T-helper 1 cell treated with Interleukin-12 subunit alpha and Interleukin-12 subunit beta and Interleukin-4 antibody, amounts not matched to agents 30 μg/mL and 1 μg/mL, for 36 hours (primary cell): ENCODE measurements at regions not wholly inside any gene's neighbourhood (a gene's known extent, or its start where the extent isn't known, plus 50 kb on each side); places are given as distances from the start of the nearest gene placed in this dataset.

Experiments used
- H3K27ac Mint-ChIP-seq: one replicate; pipeline ENCODE4 v1.8.0; 2021; ENCODE audit warnings: mild to moderate bottlenecking, mixed read lengths
- H3K27me3 Mint-ChIP-seq: one replicate; pipeline ENCODE4 v1.8.0; 2021; ENCODE audit warnings: low read depth, mixed read lengths
- H3K36me3 Mint-ChIP-seq: one replicate; pipeline ENCODE4 v1.8.0; 2021; ENCODE audit warnings: low read depth, mixed read lengths
- H3K4me1 Mint-ChIP-seq: one replicate; pipeline ENCODE4 v1.8.0; 2021; ENCODE audit warnings: low read depth, mixed read lengths
- H3K4me3 Mint-ChIP-seq: one replicate; pipeline ENCODE4 v1.8.0; 2021; ENCODE audit warnings: mild to moderate bottlenecking, moderate library complexity, mixed read lengths
- H3K9me3 Mint-ChIP-seq: one replicate; pipeline ENCODE4 v1.8.0; 2021; ENCODE audit warnings: mixed read lengths

GRCh38 chr22:49638001-49638400, 189.7 kb downstream of the BRD1 start:
- Mint-ChIP-seq H3K36me3 (peaks cover 2% of the 10 kb centered on the region), H3K27ac (no peak overlapping the region), H3K27me3 (no peaks in the 10 kb centered on the region), H3K4me3 (no peak overlapping the region), H3K4me1 (no peaks in the 10 kb centered on the region), H3K9me3 (no peaks in the 10 kb centered on the region)

- Mint-ChIP-seq H3K4me1 (no peaks in the 10 kb centered on the region), H3K27ac (no peak overlapping the region), H3K27me3 (no peaks in the 10 kb centered on the region), H3K9me3 (no peaks in the 10 kb centered on the region), H3K36me3 (peaks cover 2% of the 10 kb centered on the region), H3K4me3 (no peak overlapping the region)
Observed at GRCh38 chr22:49637255-49637760, 190.4 kb downstream of the BRD1 start.

- no peak overlapping the region for H3K4me3 Mint-ChIP-seq
- no peaks in the 10 kb centered on the region for H3K9me3 Mint-ChIP-seq
- peaks cover 2% of the 10 kb centered on the region for H3K36me3 Mint-ChIP-seq
- no peaks in the 10 kb centered on the region for H3K4me1 Mint-ChIP-seq
- H3K27ac Mint-ChIP-seq = no peak overlapping the region
- no peaks in the 10 kb centered on the region for H3K27me3 Mint-ChIP-seq
Observed at GRCh38 chr22:49636649-49637048, 191.0 kb downstream of the BRD1 start.

GRCh38 chr22:49636214-49636613, 191.5 kb downstream of the BRD1 start:
- H3K27ac Mint-ChIP-seq = no peak overlapping the region
- peaks cover 2% of the 10 kb centered on the region for H3K36me3 Mint-ChIP-seq
- no peaks in the 10 kb centered on the region for H3K27me3 Mint-ChIP-seq
- no peak overlapping the region for H3K4me3 Mint-ChIP-seq
- H3K4me1 Mint-ChIP-seq = no peaks in the 10 kb centered on the region
- H3K9me3 Mint-ChIP-seq = no peaks in the 10 kb centered on the region

GRCh38 chr22:49634006-49634772, 193.5 kb downstream of the BRD1 start:
- Mint-ChIP-seq H3K4me1 (no peaks in the 10 kb centered on the region), H3K27me3 (no peaks in the 10 kb centered on the region), H3K27ac (no peak overlapping the region), H3K4me3 (no peak overlapping the region), H3K9me3 (no peaks in the 10 kb centered on the region), H3K36me3 (peaks cover 2% of the 10 kb centered on the region)

GRCh38 chr22:49633010-49633324, 194.7 kb downstream of the BRD1 start:
- no peaks in the 10 kb centered on the region for H3K4me1 Mint-ChIP-seq
- no peak overlapping the region for H3K4me3 Mint-ChIP-seq
- H3K9me3 Mint-ChIP-seq = no peaks in the 10 kb centered on the region
- peaks cover 2% of the 10 kb centered on the region for H3K36me3 Mint-ChIP-seq
- no peak overlapping the region for H3K27ac Mint-ChIP-seq
- H3K27me3 Mint-ChIP-seq = no peaks in the 10 kb centered on the region

- Mint-ChIP-seq H3K27ac (no peak overlapping the region), H3K4me1 (no peaks in the 10 kb centered on the region), H3K36me3 (no peaks in the 10 kb centered on the region), H3K4me3 (no peak overlapping the region), H3K9me3 (no peaks in the 10 kb centered on the region), H3K27me3 (no peaks in the 10 kb centered on the region)
Observed at GRCh38 chr22:49632199-49633009, 195.3 kb downstream of the BRD1 start.

GRCh38 chr22:49630448-49630946, 197.2 kb downstream of the BRD1 start:
- Mint-ChIP-seq H3K27ac (no peak overlapping the region), H3K9me3 (no peaks in the 10 kb centered on the region), H3K27me3 (no peaks in the 10 kb centered on the region), H3K4me3 (no peak overlapping the region), H3K4me1 (no peaks in the 10 kb centered on the region), H3K36me3 (no peaks in the 10 kb centered on the region)

GRCh38 chr22:49629586-49630447, 197.9 kb downstream of the BRD1 start:
- no peaks in the 10 kb centered on the region for H3K27me3 Mint-ChIP-seq
- no peaks in the 10 kb centered on the region for H3K36me3 Mint-ChIP-seq
- no peak overlapping the region for H3K27ac Mint-ChIP-seq
- no peaks in the 10 kb centered on the region for H3K4me1 Mint-ChIP-seq
- H3K9me3 Mint-ChIP-seq = no peaks in the 10 kb centered on the region
- H3K4me3 Mint-ChIP-seq = no peak overlapping the region

GRCh38 chr22:49629261-49629570, 198.5 kb downstream of the BRD1 start:
- Mint-ChIP-seq H3K36me3 (no peaks in the 10 kb centered on the region), H3K9me3 (no peaks in the 10 kb centered on the region), H3K27ac (no peak overlapping the region), H3K4me1 (no peaks in the 10 kb centered on the region), H3K4me3 (no peak overlapping the region), H3K27me3 (no peaks in the 10 kb centered on the region)

- Mint-ChIP-seq H3K27ac (no peak overlapping the region), H3K36me3 (no peaks in the 10 kb centered on the region), H3K4me3 (no peak overlapping the region), H3K27me3 (no peaks in the 10 kb centered on the region), H3K9me3 (no peaks in the 10 kb centered on the region), H3K4me1 (no peaks in the 10 kb centered on the region)
Observed at GRCh38 chr22:49628391-49629260, 199.0 kb downstream of the BRD1 start.

- Mint-ChIP-seq H3K4me1 (no peaks in the 10 kb centered on the region), H3K27ac (no peak overlapping the region), H3K36me3 (no peaks in the 10 kb centered on the region)
Observed at GRCh38 chr22:49627217-49628181, 200.2 kb downstream of the BRD1 start.

More at GRCh38 chr22:49627217-49628181, 200.2 kb downstream of the BRD1 start:
- H3K4me3 Mint-ChIP-seq = no peak overlapping the region
- H3K27me3 Mint-ChIP-seq = no peaks in the 10 kb centered on the region
- H3K9me3 Mint-ChIP-seq = no peaks in the 10 kb centered on the region
